GM12878 (cell line): ENCODE measurements at regions not wholly inside any gene's neighbourhood (a gene's known extent, or its start where the extent isn't known, plus 50 kb on each side); places are given as distances from the start of the nearest gene placed in this dataset.

Source experiments
- ATAC-seq: fragments of 200-7000 bp; cut with Tn5 transposase; 3 replicates; pipeline ENCODE4 v1.9.1; 2020; ENCODE audit warnings: mild to moderate bottlenecking, moderate library complexity
- BruUV-seq: library from RNA; stranded (reverse); fragments of 400-500 nt; replicated peaks from 2 replicates; lab custom pipeline; 2021; lab: Mats Ljungman, UMichigan
- CTCF ChIA-PET: fragments of 300-600 bp; sonication (Branson Sonifier 250); formaldehyde crosslinking; extraction: SDS; loops from one replicate; lab custom pipeline; 2021; ENCODE audit warnings: inconsistent platforms; lab: Yijun Ruan, JAX
- POLR2A ChIA-PET: fragments of 350-600 bp; formaldehyde crosslinking; extraction: SDS; loops from one replicate; lab custom pipeline; 2021; ENCODE audit warnings: inconsistent platforms; lab: Charles Lee
- RAD21 ChIA-PET: fragments of 300-600 bp; sonication (Branson Sonifier 250); formaldehyde crosslinking; loops from one replicate; lab custom pipeline; 2023; ENCODE audit warnings: antibody characterized with exemption; ENCODE audit not compliant: unreplicated experiment; lab: Charles Lee
- SMC1A ChIA-PET: fragments of 300-600 bp; sonication (Branson Sonifier 250); formaldehyde crosslinking; loops from one replicate; lab custom pipeline; 2023; ENCODE audit not compliant: unreplicated experiment, uncharacterized antibody; lab: Charles Lee
- DNase-seq: peaks from one replicate; pipeline ENCODE4 v3.0.0-alpha.2; 2011; ENCODE audit warnings: low read depth, low spot score
- FAIRE-seq: peaks from 3 replicates; lab custom pipeline; 2011; peaks lifted over from hg19 to GRCh38; lab: Jason Lieb, UNC
- H2AFZ ChIP-seq: 2 replicates; pipeline ENCODE4 v1.6.0; 2011; ENCODE audit warnings: low read depth, low read length, control low read depth; ENCODE audit not compliant: control insufficient read depth
- H3K27ac ChIP-seq: 2 replicates; pipeline ENCODE4 v1.5.1; 2011; ENCODE audit warnings: control low read depth; ENCODE audit not compliant: control insufficient read depth, insufficient read depth
- H3K27me3 ChIP-seq, 2 experiments: replicated peaks in 1 of 2; 2 replicates each; pipeline versions ENCODE4 v1.6.0 to v1.6.1; 2011; ENCODE audit warnings: low read length in 1 of 2; ENCODE audit not compliant: control insufficient read depth in 2 of 2, insufficient read depth in 2 of 2
- H3K36me3 ChIP-seq, 2 experiments: 2 replicates each; pipeline ENCODE4 v1.5.1; 2011; ENCODE audit warnings: low read length in 1 of 2; ENCODE audit not compliant: control insufficient read depth in 2 of 2, insufficient read depth in 2 of 2
- H3K4me1 ChIP-seq: 2 replicates; pipeline ENCODE4 v1.6.1; 2011; ENCODE audit warnings: mild to moderate bottlenecking, low read length, moderate library complexity, mixed read lengths; ENCODE audit not compliant: control insufficient read depth, insufficient read depth
- H3K4me2 ChIP-seq: 2 replicates; pipeline ENCODE4 v1.6.0; 2011; ENCODE audit warnings: control low read depth; ENCODE audit not compliant: control insufficient read depth, insufficient read depth
- H3K4me3 ChIP-seq: fragments of 200-600 bp; sonication (generic); 2 replicates; pipeline ENCODE4 v1.5.1; 2016
- H3K79me2 ChIP-seq: 2 replicates; pipeline ENCODE4 v1.6.0; 2011; ENCODE audit warnings: low read length; ENCODE audit not compliant: control insufficient read depth, insufficient read depth
- H3K9ac ChIP-seq: 2 replicates; pipeline ENCODE4 v1.8.0; 2011; ENCODE audit warnings: low read length, control low read depth, mixed read lengths; ENCODE audit not compliant: control insufficient read depth, insufficient read depth
- H3K9me3 ChIP-seq: replicated peaks from 3 replicates; pipeline ENCODE4 v1.5.1; 2011; ENCODE audit warnings: mild to moderate bottlenecking, low read length; ENCODE audit not compliant: control insufficient read depth, insufficient read depth
- H4K20me1 ChIP-seq: 2 replicates; pipeline ENCODE4 v1.6.0; 2011; ENCODE audit not compliant: control insufficient read depth, insufficient read depth
- CBX3 ChIP-seq: fragments of 200-600 bp; sonication (generic); IDR thresholded peaks from 2 replicates; pipeline ENCODE4 v1.6.1; 2016; ENCODE audit warnings: low read depth, borderline replicate concordance
- ESRRA ChIP-seq: IDR thresholded peaks from 2 replicates; pipeline ENCODE4 v1.6.1; 2012; ENCODE audit warnings: mild to moderate bottlenecking, low read length, improper control_type of control experiment
- FOXM1 ChIP-seq: IDR thresholded peaks from 2 replicates; pipeline ENCODE4 v1.6.1; 2012; ENCODE audit warnings: low read depth, mild to moderate bottlenecking, inconsistent platforms, low read length, moderate library complexity
- IRF4 ChIP-seq: IDR thresholded peaks from 2 replicates; pipeline ENCODE4 v1.6.1; 2011; ENCODE audit warnings: low read depth, low read length
- JUNB ChIP-seq: IDR thresholded peaks from 2 replicates; pipeline ENCODE4 v1.6.1; 2016; ENCODE audit warnings: antibody characterized with exemption, mild to moderate bottlenecking
- NFYA ChIP-seq: IDR thresholded peaks from 2 replicates; pipeline ENCODE4 v1.6.1; 2011; ENCODE audit warnings: low read depth, mild to moderate bottlenecking, low read length, improper control_type of control experiment, borderline replicate concordance
- NRF1 ChIP-seq: conservative IDR thresholded peaks from 2 replicates; pipeline ENCODE4 v1.6.1; 2011; ENCODE audit warnings: mild to moderate bottlenecking, low read depth, low read length, improper control_type of control experiment
- PML ChIP-seq: IDR thresholded peaks from 2 replicates; pipeline ENCODE4 v1.6.1; 2012; ENCODE audit warnings: low read length, inconsistent platforms
- POLR2AphosphoS2 ChIP-seq: IDR thresholded peaks from 2 replicates; pipeline ENCODE4 v1.6.1; 2011; ENCODE audit warnings: low read depth, mild to moderate bottlenecking, low read length, improper control_type of control experiment, moderate library complexity
- RUNX3 ChIP-seq: IDR thresholded peaks from 2 replicates; pipeline ENCODE4 v1.6.1; 2012; ENCODE audit warnings: low read length, inconsistent platforms
- SP1 ChIP-seq: IDR thresholded peaks from one replicate; pipeline ENCODE4 v1.6.1; 2011; ENCODE audit warnings: low read depth, low read length
- SUZ12 ChIP-seq: fragments of 200-600 bp; sonication (generic); IDR thresholded peaks from one replicate; pipeline ENCODE4 v1.6.1; 2018; ENCODE audit warnings: antibody characterized with exemption, mild to moderate bottlenecking; ENCODE audit not compliant: unreplicated experiment
- ZBTB40 ChIP-seq: fragments of 450-650 bp; IDR thresholded peaks from 2 replicates; pipeline ENCODE4 v1.6.1; 2016; ENCODE audit warnings: mild to moderate bottlenecking, moderate library complexity, borderline replicate concordance
- ZZZ3 ChIP-seq: IDR thresholded peaks from 2 replicates; pipeline ENCODE4 v1.6.1; 2011; ENCODE audit warnings: low read depth; ENCODE audit not compliant: control insufficient read depth, insufficient read length
- WGBS: methylation state at CpG from one replicate; pipeline ENCODE4 v1.1.6; 2016; ENCODE audit warnings: low lambda C conversion rate; ENCODE audit not compliant: insufficient replicate concordance, insufficient coverage; ENCODE audit errors: missing lambda C conversion rate; 5-methylcytosine and 5-hydroxymethylcytosine counted together
- in situ Hi-C: fragments of 300-500 bp; cut with MboI; formaldehyde crosslinking; loops from 9 replicates; pipeline ENCODE4 v1.14.3; 2018; ENCODE audit warnings: mixed read lengths
- intact Hi-C: fragments of 100-400 bp; cut with micrococcal nuclease; formaldehyde crosslinking; loops from one replicate; pipeline ENCODE4 v1.14.2; 2022; ENCODE audit not compliant: unreplicated experiment
- TF ChIP-seq, protein P1 (sequence below): IDR thresholded peaks from 2 replicates; pipeline ENCODE4 v1.6.1; 2011; ENCODE audit warnings: low read depth, mild to moderate bottlenecking, low read length, moderate library complexity, borderline replicate concordance; ENCODE audit errors: extremely low read depth
- TF ChIP-seq, protein P2 (sequence below): IDR thresholded peaks from 2 replicates; pipeline ENCODE4 v1.6.1; 2012; ENCODE audit warnings: low read depth, low read length, improper control_type of control experiment

- no peaks in the 10 kb centered on the region for H3K36me3 ChIP-seq
- CTCF ChIA-PET, result no interaction called here
- no peak for FAIRE-seq
Measured at GRCh38 chr11:15313862-15314261, 199.1 kb downstream of the INSC start.

More at GRCh38 chr11:15313862-15314261, 199.1 kb downstream of the INSC start:
- Histone ChIP-seq H3K9ac (no peak overlapping the region), H3K9me3 (no peaks in the 10 kb centered on the region), H3K4me3 (no peak overlapping the region), H3K4me1 (no peaks in the 10 kb centered on the region), H3K27me3 (no peaks in the 10 kb centered on the region), H3K27ac (no peak overlapping the region), H2AFZ (no peak overlapping the region), H3K4me2 (no peak overlapping the region), H4K20me1 (no peaks in the 10 kb centered on the region), H3K79me2 (no peaks in the 10 kb centered on the region)
- ChIA-PET SMC1A (no interaction called here), POLR2A (no interaction called here), RAD21 (no interaction called here)
- in situ Hi-C loops (no loop called here), intact Hi-C loops (no loop called here)
- ATAC-seq (no peak), DNase-seq (no peak)
- WGBS, result 82% methylated on average over 2 of the region's 2 CpGs
- no TSS peak for BruUV-seq
- no peak for TF ChIP-seq ZZZ3
- TF ChIP-seq SUZ12, result no peak
- no peak for TF ChIP-seq RUNX3
- no peak for TF ChIP-seq JUNB
- no peak for TF ChIP-seq CBX3
- TF ChIP-seq POLR2AphosphoS2, result no peak
- no peak for TF ChIP-seq ESRRA
- TF ChIP-seq NFYA, result no peak
- TF ChIP-seq ZBTB40, result no peak
- TF ChIP-seq, protein P1, sequence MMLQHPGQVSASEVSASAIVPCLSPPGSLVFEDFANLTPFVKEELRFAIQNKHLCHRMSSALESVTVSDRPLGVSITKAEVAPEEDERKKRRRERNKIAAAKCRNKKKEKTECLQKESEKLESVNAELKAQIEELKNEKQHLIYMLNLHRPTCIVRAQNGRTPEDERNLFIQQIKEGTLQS, result no peak
- TF ChIP-seq SP1, result no peak
- TF ChIP-seq IRF4, result no peak
- no peak for TF ChIP-seq NRF1
- no peak for TF ChIP-seq PML
- TF ChIP-seq, protein P2, sequence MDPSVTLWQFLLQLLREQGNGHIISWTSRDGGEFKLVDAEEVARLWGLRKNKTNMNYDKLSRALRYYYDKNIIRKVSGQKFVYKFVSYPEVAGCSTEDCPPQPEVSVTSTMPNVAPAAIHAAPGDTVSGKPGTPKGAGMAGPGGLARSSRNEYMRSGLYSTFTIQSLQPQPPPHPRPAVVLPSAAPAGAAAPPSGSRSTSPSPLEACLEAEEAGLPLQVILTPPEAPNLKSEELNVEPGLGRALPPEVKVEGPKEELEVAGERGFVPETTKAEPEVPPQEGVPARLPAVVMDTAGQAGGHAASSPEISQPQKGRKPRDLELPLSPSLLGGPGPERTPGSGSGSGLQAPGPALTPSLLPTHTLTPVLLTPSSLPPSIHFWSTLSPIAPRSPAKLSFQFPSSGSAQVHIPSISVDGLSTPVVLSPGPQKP, result no peak
- no peak for TF ChIP-seq FOXM1
